ENCODE measurements at regions not wholly inside any gene's neighbourhood (a gene's known extent, or its start where the extent isn't known, plus 50 kb on each side); places are given as distances from the start of the nearest gene placed in this dataset.

- no peak for TF ChIP-seq REST (IDR thresholded peaks at IDR 0.05)
Observed at GRCh38 chr4:28879900-28880299, 1840.3 kb upstream of the PCDH7 start (continued).

- ChIA-PET POLR2A (no interaction called here), CTCF (no interaction called here)
- Histone ChIP-seq H3K4me3 (no peak overlapping the region), H3K27ac (no peak overlapping the region), H3K4me2 (no peak overlapping the region), H3K9me3 (no peaks in the 10 kb centered on the region), H3K4me1 (no peaks in the 10 kb centered on the region)
- TF ChIP-seq PHF8 (IDR thresholded peaks at IDR 0.05; ENCODE audit: borderline replicate concordance, low read depth) (no peak), CHD4 (IDR thresholded peaks at IDR 0.05; ENCODE audit: borderline replicate concordance) (no peak), CHD2 (IDR thresholded peaks at IDR 0.05; ENCODE audit: low read length, partially characterized antibody) (no peak), MYC (IDR thresholded peaks at IDR 0.05; ENCODE audit: borderline replicate concordance, low read length) (no peak), MAFK (IDR thresholded peaks at IDR 0.05; ENCODE audit: partially characterized antibody) (no peak), CTCF (IDR thresholded peaks at IDR 0.05) (no peak)
- FAIRE-seq: no peak
- 9% methylated on average over 2 of the region's 2 CpGs for WGBS (ENCODE audit: missing lambda C conversion rate)
- ATAC-seq: no peak
- DNase-seq (ENCODE audit: low read depth in 1 of 2, low spot score in 1 of 2): no peak
Observed at GRCh38 chr4:28883211-28883610, 1837.0 kb upstream of the PCDH7 start.

GRCh38 chr4:28886934-28887333 lies 1833.2 kb upstream of the PCDH7 start:
- FAIRE-seq (no peak), ATAC-seq (no peak), DNase-seq (ENCODE audit: low read depth in 1 of 2, low spot score in 1 of 2) (no peak)
- ChIA-PET POLR2A (no interaction called here), CTCF (no interaction called here)
- H3K4me2 ChIP-seq: no peak overlapping the region
- WGBS (ENCODE audit: missing lambda C conversion rate): 3% methylated on average over 4 of the region's 4 CpGs
- H3K4me1 ChIP-seq: no peaks in the 10 kb centered on the region
- no peak overlapping the region for H3K4me3 ChIP-seq
- no peak for TF ChIP-seq SREBF2 (IDR thresholded peaks at IDR 0.05)
- no peak for TF ChIP-seq BHLHE40 (IDR thresholded peaks at IDR 0.05; ENCODE audit: low read depth, low read length)
- TF ChIP-seq POLR2A (IDR thresholded peaks at IDR 0.05; ENCODE audit: low read length): no peak
- no peak for TF ChIP-seq HEYL (CRISPR knock-in tag; IDR thresholded peaks at IDR 0.05)
- no peak for TF ChIP-seq ZFP36 (IDR thresholded peaks at IDR 0.05; ENCODE audit: borderline replicate concordance, partially characterized antibody)
- TF ChIP-seq TP53 (CRISPR knock-in tag; IDR thresholded peaks at IDR 0.05): no peak
- no peak overlapping the region for H3K27ac ChIP-seq
- H3K9me3 ChIP-seq: no peaks in the 10 kb centered on the region

- 9% methylated on average over 3 of the region's 3 CpGs for WGBS (ENCODE audit: missing lambda C conversion rate)
- FAIRE-seq: no peak
- H3K4me2 ChIP-seq: no peak overlapping the region
- H3K4me3 ChIP-seq: no peak overlapping the region
- CTCF ChIA-PET: no interaction called here
- POLR2A ChIA-PET: no interaction called here
- H3K27ac ChIP-seq: no peak overlapping the region
- no peaks in the 10 kb centered on the region for H3K9me3 ChIP-seq
- TF ChIP-seq HOXB5 (CRISPR knock-in tag; IDR thresholded peaks at IDR 0.05) (no peak), CBX2 (IDR thresholded peaks at IDR 0.05; ENCODE audit: borderline replicate concordance, low read depth) (no peak), HMGXB4 (CRISPR knock-in tag; IDR thresholded peaks at IDR 0.05; ENCODE audit: borderline replicate concordance) (no peak), CBX8 (IDR thresholded peaks at IDR 0.05) (no peak)
- DNase-seq (ENCODE audit: low read depth in 1 of 2, low spot score in 1 of 2): no peak
- H3K4me1 ChIP-seq: no peaks in the 10 kb centered on the region
- ATAC-seq: no peak
Observed at GRCh38 chr4:28890949-28891775, 1829.0 kb upstream of the PCDH7 start.
